ENCODE measurements at regions not wholly inside any gene's neighbourhood (a gene's known extent, or its start where the extent isn't known, plus 50 kb on each side); places are given as distances from the start of the nearest gene placed in this dataset.

GRCh38 chr5:166236327-166236726 lies 2055.1 kb upstream of the WWC1 start:
- no peak overlapping the region for H3K27ac ChIP-seq
- FAIRE-seq (no peak), DNase-seq (no peak), ATAC-seq (no peak)
- no peaks in the 10 kb centered on the region for H3K27me3 ChIP-seq
- no peak overlapping the region for H3K4me3 ChIP-seq
- TF ChIP-seq CTCF (IDR thresholded peaks at IDR 0.05): no peak
- H3K9me3 ChIP-seq: no peaks in the 10 kb centered on the region
- intact Hi-C loops (cut with DNase I): no loop called here
- WGBS, 2 donors: 62 to 68% methylated on average over 1 of the region's 1 CpG
- no peaks in the 10 kb centered on the region for H3K4me1 ChIP-seq
- H3K36me3 ChIP-seq: no peaks in the 10 kb centered on the region

- FAIRE-seq (no peak), ATAC-seq (no peak), DNase-seq (no peak)
- no peaks in the 10 kb centered on the region for H3K27me3 ChIP-seq
- TF ChIP-seq CTCF (IDR thresholded peaks at IDR 0.05): no peak
- H3K36me3 ChIP-seq: no peaks in the 10 kb centered on the region
- H3K4me1 ChIP-seq: no peaks in the 10 kb centered on the region
- H3K4me3 ChIP-seq: no peak overlapping the region
- H3K9me3 ChIP-seq: no peaks in the 10 kb centered on the region
- intact Hi-C loops (cut with DNase I): no loop called here
- WGBS, 2 donors: 69 to 90% methylated on average over 2 of the region's 2 CpGs
- no peak overlapping the region for H3K27ac ChIP-seq
These were observed 2050.7 kb upstream of the WWC1 start for GRCh38 chr5:166240705-166241104.

- intact Hi-C loops (cut with DNase I): no loop called here
- Histone ChIP-seq H3K36me3 (no peaks in the 10 kb centered on the region), H3K27me3 (no peaks in the 10 kb centered on the region), H3K4me3 (no peak overlapping the region), H3K27ac (no peak overlapping the region), H3K4me1 (no peaks in the 10 kb centered on the region), H3K9me3 (no peaks in the 10 kb centered on the region)
- ATAC-seq (no peak), FAIRE-seq (no peak), DNase-seq (no peak)
- no peak for TF ChIP-seq CTCF (IDR thresholded peaks at IDR 0.05)
- 66 to 77% methylated on average over 2 of the region's 2 CpGs for WGBS, 2 donors
These were observed 2045.9 kb upstream of the WWC1 start for GRCh38 chr5:166245556-166245955.

GRCh38 chr5:166251786-166252185 lies 2039.7 kb upstream of the WWC1 start:
- no peak for TF ChIP-seq CTCF (IDR thresholded peaks at IDR 0.05)
- no peaks in the 10 kb centered on the region for H3K4me1 ChIP-seq
- no peak overlapping the region for H3K27ac ChIP-seq
- no peak for DNase-seq
- no peaks in the 10 kb centered on the region for H3K9me3 ChIP-seq
- intact Hi-C loops (cut with DNase I): no loop called here
- no peaks in the 10 kb centered on the region for H3K27me3 ChIP-seq
- 49 to 64% methylated on average over 4 of the region's 4 CpGs for WGBS, 2 donors
- no peak for ATAC-seq
- no peak overlapping the region for H3K4me3 ChIP-seq
- FAIRE-seq: no peak
- no peaks in the 10 kb centered on the region for H3K36me3 ChIP-seq

GRCh38 chr5:166257661-166258060 lies 2033.8 kb upstream of the WWC1 start:
- FAIRE-seq (no peak), ATAC-seq (no peak), DNase-seq (no peak)
- Histone ChIP-seq H3K27ac (no peak overlapping the region), H3K4me1 (peaks cover 0 to 3% (median 0%) of the 10 kb centered on the region in 3 donors), H3K4me3 (no peak overlapping the region), H3K9me3 (no peaks in the 10 kb centered on the region), H3K27me3 (no peaks in the 10 kb centered on the region), H3K36me3 (no peaks in the 10 kb centered on the region)
- intact Hi-C loops (cut with DNase I): no loop called here
- no peak for TF ChIP-seq CTCF (IDR thresholded peaks at IDR 0.05)
- 74 to 78% methylated on average over 4 of the region's 4 CpGs for WGBS, 2 donors

All from pancreas (tissue), 10 donors.